Thymus (tissue), 11 donors: ENCODE measurements at regions not wholly inside any gene's neighbourhood (a gene's known extent, or its start where the extent isn't known, plus 50 kb on each side); places are given as distances from the start of the nearest gene placed in this dataset.

Source experiments
- DNase-seq, 9 donors: peaks; one replicate each; pipeline ENCODE4 v3.0.0-alpha.2; 2013; ENCODE audit warnings: low spot score in 9 of 9, low read depth in 6 of 9, missing footprints in 1 of 9
- H3K27ac ChIP-seq, 2 donors: one replicate each; pipeline ENCODE4 v1.5.1; 2013; ENCODE audit warnings: control low read depth in 1 of 2, low read depth in 1 of 2, low read length in 1 of 2, mild to moderate bottlenecking in 1 of 2, moderate library complexity in 1 of 2
- H3K27me3 ChIP-seq, 2 donors: one replicate each; pipeline ENCODE4 v1.5.1; 2013; ENCODE audit warnings: low read length in 1 of 2; ENCODE audit not compliant: control insufficient read depth in 2 of 2, insufficient read depth in 1 of 2
- H3K36me3 ChIP-seq, 2 donors: one replicate each; pipeline ENCODE4 v1.5.1; 2013; ENCODE audit warnings: low read length in 1 of 2, mild to moderate bottlenecking in 1 of 2, moderate library complexity in 1 of 2; ENCODE audit not compliant: control insufficient read depth in 2 of 2, insufficient read depth in 2 of 2
- H3K4me1 ChIP-seq, 2 donors: one replicate each; pipeline ENCODE4 v1.5.1; 2013; ENCODE audit warnings: low read length in 2 of 2; ENCODE audit not compliant: control insufficient read depth in 2 of 2, insufficient read depth in 2 of 2
- H3K4me3 ChIP-seq, 2 donors: one replicate each; pipeline ENCODE4 v1.5.1; 2013; ENCODE audit warnings: low read length in 2 of 2, control low read depth in 1 of 2, mild to moderate bottlenecking in 1 of 2
- H3K9me3 ChIP-seq, 2 donors: one replicate each; pipeline ENCODE4 v1.5.1; 2013; ENCODE audit warnings: low read length in 1 of 2, mild to moderate bottlenecking in 1 of 2; ENCODE audit not compliant: control insufficient read depth in 2 of 2, insufficient read depth in 1 of 2
- WGBS: extraction: QIAGEN DNeasy Blood & Tissue Kit; methylation state at CpG from one replicate; pipeline ENCODE4 v1.1.7; 2013; 5-methylcytosine and 5-hydroxymethylcytosine counted together
- donor health status: healthy.

DNA sequence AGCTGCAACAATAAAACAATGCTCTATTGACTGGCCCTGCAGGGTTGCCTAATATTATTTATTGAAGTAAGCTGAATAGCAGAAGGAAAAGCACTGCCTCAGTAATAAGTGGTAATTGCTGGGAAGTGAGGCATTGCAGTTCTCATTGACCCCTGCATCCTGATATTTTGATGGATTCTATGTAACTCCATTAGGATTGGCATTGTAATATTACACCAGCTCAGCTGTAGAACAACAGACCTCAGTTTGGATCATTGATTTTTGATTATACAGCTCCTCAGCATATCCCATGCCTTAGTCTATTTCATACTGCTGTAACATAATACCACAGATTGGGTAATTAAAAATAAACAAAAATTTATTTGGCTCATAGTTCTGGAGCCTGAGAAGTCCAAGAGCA, 650.6 kb upstream of the SALL1 start:
- Histone ChIP-seq H3K4me3 (no peak overlapping the region), H3K4me1 (no peaks in the 10 kb centered on the region), H3K9me3 (no peaks in the 10 kb centered on the region), H3K27me3 (no peaks in the 10 kb centered on the region), H3K27ac (no peak overlapping the region), H3K36me3 (no peaks in the 10 kb centered on the region)
- DNase-seq, result no peak

DNA sequence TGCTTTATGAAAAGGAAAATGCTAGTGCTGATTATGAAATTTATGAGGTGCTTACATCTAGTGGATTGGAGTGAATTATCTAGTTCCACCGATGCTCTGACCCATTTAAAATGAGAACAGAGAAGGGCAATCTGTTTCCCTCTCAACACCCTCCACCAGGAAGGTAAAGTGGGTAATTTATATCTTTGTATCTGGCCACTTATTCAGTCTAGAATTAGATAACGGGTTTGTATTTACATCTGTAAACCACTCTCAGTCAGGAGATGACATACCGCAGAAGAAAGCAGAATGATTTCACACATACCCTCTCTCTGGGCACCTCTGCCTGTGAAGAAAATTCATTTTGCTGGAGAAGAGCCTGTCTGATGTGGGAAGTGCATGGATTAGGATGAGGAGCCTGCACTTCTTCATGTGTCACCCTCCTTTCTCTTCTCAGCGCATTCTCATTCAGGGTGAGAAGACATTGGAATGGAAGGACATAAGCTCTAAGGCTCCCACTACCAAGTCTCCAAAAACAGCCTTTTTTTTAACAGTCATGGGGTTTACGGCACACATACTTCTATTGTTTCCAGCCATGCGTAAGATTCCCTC, 646.7 kb upstream of the SALL1 start:
- Histone ChIP-seq H3K4me1 (no peaks in the 10 kb centered on the region), H3K27me3 (no peaks in the 10 kb centered on the region), H3K27ac (no peak overlapping the region), H3K9me3 (no peaks in the 10 kb centered on the region), H3K36me3 (no peaks in the 10 kb centered on the region), H3K4me3 (no peak overlapping the region)
- 79% methylated on average over 6 of the region's 6 CpGs for WGBS
- no peak for DNase-seq

DNA sequence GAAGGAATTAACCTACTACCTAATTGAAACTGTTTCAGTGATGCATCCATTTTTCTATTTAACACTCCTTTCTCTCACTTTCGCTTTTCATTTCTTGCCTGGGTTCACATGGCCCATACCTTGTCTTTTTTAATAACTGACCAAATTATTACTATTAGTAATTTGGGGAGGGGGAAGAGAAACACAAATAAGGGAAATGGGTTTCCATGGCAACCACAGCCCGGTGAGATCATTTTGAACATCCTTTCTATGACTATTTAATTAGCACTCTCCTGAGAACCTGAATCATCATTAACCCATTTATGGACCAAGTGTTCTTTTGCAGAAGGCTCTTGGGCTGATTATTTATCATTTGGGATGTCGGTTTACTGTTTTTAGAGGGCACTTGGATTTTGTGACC, 628.2 kb upstream of the SALL1 start:
- Histone ChIP-seq H3K4me1 (no peaks in the 10 kb centered on the region), H3K9me3 (no peaks in the 10 kb centered on the region), H3K36me3 (no peaks in the 10 kb centered on the region), H3K4me3 (no peak overlapping the region), H3K27me3 (no peaks in the 10 kb centered on the region), H3K27ac (no peak overlapping the region)
- DNase-seq, result no peak
- WGBS, result 89% methylated on average over 3 of the region's 3 CpGs

DNA sequence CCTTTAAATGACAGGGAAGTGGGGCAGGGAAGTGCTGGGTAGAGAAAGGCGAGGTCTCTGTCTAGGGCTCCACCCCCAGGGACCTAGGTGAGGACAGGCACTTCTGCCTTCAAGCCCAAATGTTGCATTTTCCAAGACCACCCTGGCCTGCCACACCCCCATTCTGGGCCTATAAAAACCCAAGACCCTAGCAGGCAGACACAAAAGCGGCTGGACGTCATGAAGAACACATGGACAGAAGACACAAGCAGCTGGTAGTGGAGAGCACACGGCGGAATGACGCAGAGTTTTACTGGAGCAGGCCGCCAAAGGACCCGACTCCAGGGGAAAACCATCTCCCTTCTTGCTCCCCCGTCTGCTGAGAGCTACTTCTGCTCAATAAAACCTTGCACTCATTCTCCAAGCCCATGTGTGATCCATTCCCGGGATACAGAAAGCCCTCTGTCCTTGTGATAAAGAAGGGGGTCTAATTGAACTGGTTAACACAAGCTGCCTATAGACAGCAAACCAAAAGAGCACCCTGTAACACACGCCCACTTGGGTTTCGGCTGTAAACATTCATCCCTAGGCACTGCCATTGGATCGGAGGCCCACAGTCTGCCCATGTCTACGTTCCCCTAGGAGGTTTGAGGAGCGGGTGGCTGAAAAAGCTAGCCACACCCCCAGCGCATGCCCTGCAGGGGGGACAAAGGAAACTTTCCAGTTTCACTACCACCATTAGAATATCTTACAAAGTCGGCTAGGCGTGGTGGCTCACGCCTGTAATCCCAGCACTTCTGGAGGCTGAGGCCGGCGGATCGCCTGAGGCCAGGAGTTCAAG, 622.2 kb upstream of the SALL1 start:
- H3K9me3 ChIP-seq, result no peaks in the 10 kb centered on the region
- H3K27ac ChIP-seq, result no peak overlapping the region
- H3K4me1 ChIP-seq, result no peaks in the 10 kb centered on the region
- H3K27me3 ChIP-seq, result no peaks in the 10 kb centered on the region
- 88% methylated on average over 22 of the region's 22 CpGs for WGBS
- H3K36me3 ChIP-seq, result no peaks in the 10 kb centered on the region
- no peak for DNase-seq
- H3K4me3 ChIP-seq, result no peak overlapping the region

DNA sequence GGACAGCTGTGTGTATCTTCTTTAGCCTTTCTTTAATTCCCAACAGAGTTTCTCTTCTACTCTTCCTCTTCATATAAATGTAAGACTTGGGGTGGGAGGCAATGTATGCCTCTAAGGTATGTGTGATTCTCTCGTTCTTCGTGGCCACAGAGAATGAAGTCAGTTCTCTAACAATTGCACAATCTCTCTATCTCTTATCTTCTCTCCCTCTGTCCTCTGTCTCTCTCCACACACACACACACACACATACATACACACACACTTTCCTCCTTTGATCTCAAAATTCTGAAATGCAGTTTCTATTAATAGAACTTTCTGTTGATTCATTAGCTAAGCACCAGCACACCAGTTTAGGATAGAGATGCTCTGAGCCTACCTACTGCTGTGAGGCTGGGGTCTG, 615.7 kb upstream of the SALL1 start:
- Histone ChIP-seq H3K27ac (no peak overlapping the region), H3K4me1 (no peaks in the 10 kb centered on the region), H3K4me3 (no peak overlapping the region), H3K27me3 (peaks cover 0 to 3% of the 10 kb centered on the region in 2 donors), H3K9me3 (no peaks in the 10 kb centered on the region), H3K36me3 (no peaks in the 10 kb centered on the region)
- WGBS, result 56% methylated on average over 2 of the region's 2 CpGs
- no peak for DNase-seq

DNA sequence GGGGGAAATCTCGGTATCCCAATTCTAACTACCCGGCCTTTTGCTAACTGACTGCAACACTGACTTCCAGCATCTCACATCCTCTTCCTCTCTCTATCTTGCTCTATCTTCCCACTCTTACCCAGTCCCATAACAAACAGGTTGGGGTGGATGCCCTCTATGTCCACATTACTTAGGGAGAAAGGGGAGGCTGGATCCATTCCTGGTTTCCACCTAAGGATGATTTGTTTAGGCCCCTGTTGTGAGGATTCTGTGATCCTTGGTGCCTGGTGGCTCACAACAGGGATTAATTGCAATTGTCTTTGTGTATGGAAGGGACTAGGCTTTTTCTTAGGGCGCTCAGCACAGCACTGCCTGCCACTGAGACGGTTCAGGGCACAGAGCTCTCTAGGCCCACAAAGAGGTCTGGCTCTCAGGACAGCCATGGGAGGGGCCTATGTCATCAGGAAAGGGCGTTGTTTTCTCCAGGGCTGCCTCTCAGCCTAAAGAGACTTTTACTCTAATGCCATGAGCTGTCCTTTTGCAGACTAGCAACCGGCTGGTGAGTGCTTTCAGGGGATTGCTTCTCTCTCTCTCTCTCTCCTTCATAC, 612.1 kb upstream of the SALL1 start:
- H3K27ac ChIP-seq, result no peak overlapping the region
- DNase-seq, result no peak
- WGBS, result 78% methylated on average over 6 of the region's 6 CpGs

DNA sequence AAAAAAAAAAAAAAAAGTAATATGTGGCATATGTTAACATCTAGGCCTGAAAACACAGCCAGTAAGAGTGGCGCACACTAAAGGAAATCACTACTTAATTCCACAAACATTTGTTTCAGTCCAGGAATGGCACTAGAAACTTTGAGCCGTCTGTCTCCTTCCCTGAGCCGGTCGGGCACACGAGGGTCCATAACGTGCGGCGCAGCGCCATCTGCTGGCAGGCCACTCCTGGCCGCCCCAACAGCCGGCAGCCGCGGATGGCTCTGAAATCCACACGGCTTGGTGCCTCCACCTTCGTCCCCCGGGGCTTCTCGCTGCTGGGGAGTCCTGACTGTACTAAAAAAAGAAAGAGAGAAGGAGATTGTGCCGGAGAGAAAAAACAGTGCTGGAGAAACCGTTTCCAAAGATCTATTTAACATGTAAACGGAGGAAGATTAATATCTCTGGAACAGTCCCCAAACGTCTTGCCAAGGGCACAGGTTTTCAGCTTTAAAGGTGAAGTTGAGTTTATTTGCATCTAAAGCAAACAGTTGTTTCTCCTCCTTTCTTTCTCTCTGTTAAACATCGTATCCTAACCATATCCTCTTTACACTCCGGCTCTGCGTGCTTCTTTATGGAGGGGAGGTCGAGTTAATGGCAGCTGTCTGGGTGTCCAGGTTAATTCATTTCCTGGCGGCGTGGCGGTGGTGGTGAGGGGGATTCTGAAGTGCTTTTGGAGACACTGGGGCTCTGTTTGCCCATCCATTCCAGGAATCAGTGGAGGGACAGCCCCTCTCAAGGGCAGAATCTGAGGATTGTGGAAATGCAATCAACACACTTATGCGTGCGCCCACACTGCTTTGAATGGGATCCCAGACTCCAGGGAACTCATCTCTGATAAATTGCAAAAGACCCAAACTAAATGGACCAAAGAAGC, 611.3 kb upstream of the SALL1 start:
- Histone ChIP-seq H3K9me3 (no peaks in the 10 kb centered on the region), H3K27me3 (peaks cover 0 to 6% of the 10 kb centered on the region in 2 donors), H3K27ac (no peak overlapping the region), H3K4me1 (no peaks in the 10 kb centered on the region), H3K4me3 (no peak overlapping the region), H3K36me3 (no peaks in the 10 kb centered on the region)
- 15% methylated on average over 30 of the region's 30 CpGs for WGBS
- peak in 8 of 9 donors; percentile 2 to 51 (median 21) for DNase-seq

More for the DNA sequence above, 612.1 kb upstream of the SALL1 start:
- H3K9me3 ChIP-seq, result no peaks in the 10 kb centered on the region
- no peaks in the 10 kb centered on the region for H3K36me3 ChIP-seq
- H3K27me3 ChIP-seq, result peaks cover 0 to 6% of the 10 kb centered on the region in 2 donors
- H3K4me1 ChIP-seq, result no peaks in the 10 kb centered on the region
- H3K4me3 ChIP-seq, result no peak overlapping the region

DNA sequence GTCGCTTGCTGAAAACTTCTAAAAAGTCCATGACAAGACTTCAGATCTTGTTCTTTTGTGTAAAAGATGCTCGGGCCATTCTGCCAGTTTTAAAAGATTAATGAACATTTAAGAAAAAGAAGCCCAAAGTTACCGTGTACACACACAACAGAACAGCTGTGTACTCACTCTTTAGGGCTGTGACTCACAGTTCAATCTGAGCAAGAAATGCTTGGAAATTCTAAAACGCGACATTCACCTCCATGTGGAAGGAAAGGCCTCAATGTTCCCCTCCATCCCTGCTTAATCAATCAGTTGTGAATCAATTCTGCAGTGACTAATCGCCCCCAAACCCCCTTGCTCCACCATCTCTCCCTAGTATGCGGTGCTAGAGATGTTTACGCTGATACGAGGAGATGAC, 609.9 kb upstream of the SALL1 start:
- no peak overlapping the region for H3K4me3 ChIP-seq
- H3K36me3 ChIP-seq, result no peaks in the 10 kb centered on the region
- no peak for DNase-seq
- no peaks in the 10 kb centered on the region for H3K9me3 ChIP-seq
- 78% methylated on average over 9 of the region's 9 CpGs for WGBS
- peaks cover 0 to 6% of the 10 kb centered on the region in 2 donors for H3K27me3 ChIP-seq
- H3K4me1 ChIP-seq, result no peaks in the 10 kb centered on the region
- no peak overlapping the region for H3K27ac ChIP-seq
